GM10266 (cell line): ENCODE measurements at regions not wholly inside any gene's neighbourhood (a gene's known extent, or its start where the extent isn't known, plus 50 kb on each side); places are given as distances from the start of the nearest gene placed in this dataset.

ENCODE experiments used
- DNase-seq: peaks from one replicate; pipeline ENCODE4 v3.0.0; 2012; ENCODE audit errors: extremely low spot score
- CTCF ChIP-seq: IDR thresholded peaks from 2 replicates; pipeline ENCODE4 v1.5.1; 2012; ENCODE audit warnings: mild to moderate bottlenecking, low read depth; ENCODE audit not compliant: control insufficient read depth, insufficient read depth; ENCODE audit errors: missing control alignments

GRCh38 chr12:108462686-108463085 lies 52.4 kb upstream of the FICD start:
- no peak for DNase-seq
- TF ChIP-seq CTCF = no peak

GRCh38 chr12:108461058-108461660 lies 53.9 kb upstream of the FICD start:
- TF ChIP-seq CTCF = no peak
- DNase-seq = no peak

GRCh38 chr12:108459149-108459548 lies 55.9 kb upstream of the FICD start:
- no peak for DNase-seq
- no peak for TF ChIP-seq CTCF

- DNase-seq = no peak
- TF ChIP-seq CTCF = peak; percentile 11
Observed at GRCh38 chr12:108457734-108458361, 57.2 kb upstream of the FICD start.

- DNase-seq = peak; percentile 74
- peak; percentile 74 for TF ChIP-seq CTCF
Observed at GRCh38 chr12:108457006-108457733, 57.9 kb upstream of the FICD start.

- no peak for TF ChIP-seq CTCF
- no peak for DNase-seq
Observed at GRCh38 chr12:108455706-108456105, 59.4 kb upstream of the FICD start.
